ENCODE measurements at regions not wholly inside any gene's neighbourhood (a gene's known extent, or its start where the extent isn't known, plus 50 kb on each side); places are given as distances from the start of the nearest gene placed in this dataset.

DNA sequence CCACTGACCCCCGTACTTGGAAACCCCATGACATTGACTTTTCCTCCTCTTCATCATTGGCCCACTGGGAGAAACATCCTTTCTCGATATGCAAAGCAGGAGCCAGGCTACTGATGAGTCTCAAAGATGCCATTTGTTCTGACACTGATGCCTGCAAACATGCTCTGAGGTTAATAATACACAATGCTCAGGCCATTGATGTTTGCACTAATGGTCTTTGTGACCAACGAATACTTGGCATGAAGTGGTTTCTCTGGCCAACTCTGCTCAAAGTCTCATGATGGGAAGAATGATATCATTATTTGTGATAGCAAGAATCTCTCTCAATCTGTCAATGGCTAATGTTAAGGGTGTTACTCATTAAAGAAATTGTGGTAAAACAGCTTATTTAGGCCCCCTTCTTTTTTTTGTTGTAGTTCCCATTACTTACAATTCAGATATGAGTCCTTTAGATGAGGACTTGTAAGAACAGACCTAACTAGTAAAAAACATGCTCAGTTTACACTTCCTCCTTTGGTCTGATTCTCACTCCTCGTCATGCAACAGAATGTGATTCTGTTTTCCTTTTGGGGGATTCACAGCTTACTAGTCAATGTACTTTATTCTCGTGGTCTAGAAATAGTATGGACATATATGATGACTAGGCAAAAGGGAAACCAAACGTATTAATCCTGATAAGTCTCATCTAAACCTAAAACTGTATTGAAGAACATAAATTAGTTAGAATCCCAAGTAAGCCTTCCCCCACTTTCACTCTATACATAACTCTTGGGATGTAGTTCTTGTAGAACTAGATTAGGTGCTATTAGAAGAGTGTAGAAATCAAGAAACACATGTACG is 488.8 kb upstream of the DPPA4 start:
- H3K4me1 ChIP-seq, result no peaks in the 10 kb centered on the region
- H3K9me3 ChIP-seq, result no peaks in the 10 kb centered on the region
- no peak for DNase-seq
- no peaks in the 10 kb centered on the region for H3K27me3 ChIP-seq
- H3K36me3 ChIP-seq, result no peaks in the 10 kb centered on the region
- H3K27ac ChIP-seq, result no peak overlapping the region
- TF ChIP-seq, protein P1, sequence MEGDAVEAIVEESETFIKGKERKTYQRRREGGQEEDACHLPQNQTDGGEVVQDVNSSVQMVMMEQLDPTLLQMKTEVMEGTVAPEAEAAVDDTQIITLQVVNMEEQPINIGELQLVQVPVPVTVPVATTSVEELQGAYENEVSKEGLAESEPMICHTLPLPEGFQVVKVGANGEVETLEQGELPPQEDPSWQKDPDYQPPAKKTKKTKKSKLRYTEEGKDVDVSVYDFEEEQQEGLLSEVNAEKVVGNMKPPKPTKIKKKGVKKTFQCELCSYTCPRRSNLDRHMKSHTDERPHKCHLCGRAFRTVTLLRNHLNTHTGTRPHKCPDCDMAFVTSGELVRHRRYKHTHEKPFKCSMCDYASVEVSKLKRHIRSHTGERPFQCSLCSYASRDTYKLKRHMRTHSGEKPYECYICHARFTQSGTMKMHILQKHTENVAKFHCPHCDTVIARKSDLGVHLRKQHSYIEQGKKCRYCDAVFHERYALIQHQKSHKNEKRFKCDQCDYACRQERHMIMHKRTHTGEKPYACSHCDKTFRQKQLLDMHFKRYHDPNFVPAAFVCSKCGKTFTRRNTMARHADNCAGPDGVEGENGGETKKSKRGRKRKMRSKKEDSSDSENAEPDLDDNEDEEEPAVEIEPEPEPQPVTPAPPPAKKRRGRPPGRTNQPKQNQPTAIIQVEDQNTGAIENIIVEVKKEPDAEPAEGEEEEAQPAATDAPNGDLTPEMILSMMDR (IDR thresholded peaks at IDR 0.05), result no peak
- no peak for TF ChIP-seq POLR2A (IDR thresholded peaks at IDR 0.05)
- no peak overlapping the region for H3K4me3 ChIP-seq

DNA sequence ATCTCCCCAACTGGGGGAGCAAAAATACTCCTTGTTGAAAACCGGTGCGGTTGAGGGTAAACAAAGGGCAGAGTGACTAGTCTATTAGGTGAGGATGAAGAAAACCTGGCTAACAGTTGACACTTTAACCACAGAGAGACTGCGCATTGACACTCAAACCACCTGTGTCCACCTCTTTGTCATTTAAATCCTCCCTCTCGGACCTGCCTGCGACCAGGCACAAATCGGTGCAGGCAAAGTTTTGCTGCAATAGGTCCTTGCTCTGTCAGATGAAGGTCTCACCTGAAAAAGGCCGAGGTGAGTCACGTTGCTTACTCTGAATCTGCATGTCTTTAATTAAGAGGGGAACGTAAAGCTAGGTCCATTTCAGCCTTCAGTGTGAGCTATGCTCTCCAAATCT is 494.1 kb upstream of the DPPA4 start:
- Histone ChIP-seq H3K4me3 (no peak overlapping the region), H3K9me3 (no peaks in the 10 kb centered on the region), H3K27me3 (no peaks in the 10 kb centered on the region), H3K36me3 (no peaks in the 10 kb centered on the region), H3K4me1 (no peaks in the 10 kb centered on the region), H3K27ac (no peak overlapping the region)
- DNase-seq, result no peak
- TF ChIP-seq POLR2A (IDR thresholded peaks at IDR 0.05), result no peak
- TF ChIP-seq, protein P1 (IDR thresholded peaks at IDR 0.05), result no peak

DNA sequence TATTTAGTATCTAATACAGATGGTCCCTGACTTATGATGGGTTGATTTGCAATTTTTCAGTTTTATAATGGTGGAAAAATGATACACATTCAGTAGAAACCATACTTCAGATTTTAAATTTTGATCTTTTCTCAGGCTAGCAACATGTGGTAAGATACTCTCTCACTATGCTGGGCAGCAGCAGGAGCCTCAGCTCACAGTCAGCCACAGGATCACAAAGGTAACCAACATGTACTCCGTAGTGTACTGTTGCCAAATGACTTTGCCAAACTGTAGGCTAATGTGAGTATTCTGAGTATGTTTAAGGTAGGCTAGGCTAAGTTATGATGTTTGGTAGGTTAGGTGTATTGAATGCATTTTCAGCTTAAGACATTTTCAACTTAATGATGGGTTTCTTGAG is 498.6 kb upstream of the DPPA4 start:
- Histone ChIP-seq H3K4me1 (no peaks in the 10 kb centered on the region), H3K36me3 (no peaks in the 10 kb centered on the region), H3K27me3 (no peaks in the 10 kb centered on the region), H3K4me3 (no peak overlapping the region), H3K27ac (no peak overlapping the region), H3K9me3 (peaks cover 0 to 3% (median 0%) of the 10 kb centered on the region in 4 donors)
- no peak for DNase-seq
- TF ChIP-seq POLR2A (IDR thresholded peaks at IDR 0.05), result no peak
- TF ChIP-seq, protein P1 (IDR thresholded peaks at IDR 0.05), result no peak

- Histone ChIP-seq H3K4me3 (no peak overlapping the region), H3K27me3 (no peaks in the 10 kb centered on the region), H3K27ac (no peak overlapping the region), H3K4me1 (no peaks in the 10 kb centered on the region), H3K36me3 (no peaks in the 10 kb centered on the region), H3K9me3 (peaks cover 0 to 8% (median 2%) of the 10 kb centered on the region in 4 donors)
- TF ChIP-seq, protein P1 (IDR thresholded peaks at IDR 0.05), result no peak
- no peak for TF ChIP-seq POLR2A (IDR thresholded peaks at IDR 0.05)
- DNase-seq, result no peak
Measured at GRCh38 chr3:109851854-109852253, 514.5 kb upstream of the DPPA4 start.

DNA sequence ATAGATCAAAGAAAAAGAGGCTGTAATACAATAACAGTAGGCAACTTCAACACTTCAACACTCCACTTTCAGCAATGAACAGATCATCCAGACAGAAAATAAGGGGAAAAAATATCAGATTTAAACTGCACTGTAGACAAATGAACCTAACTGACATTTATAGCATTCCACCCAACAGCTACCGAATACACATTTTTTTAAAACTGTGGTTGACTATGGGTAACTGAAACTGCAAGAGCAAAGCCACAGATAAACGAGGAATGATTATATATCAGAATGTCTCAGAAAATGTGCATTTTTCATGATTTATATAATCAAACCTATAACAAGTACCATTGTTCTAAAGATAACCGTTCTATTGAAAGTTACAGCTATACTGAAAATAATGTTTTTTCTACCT is 514.9 kb upstream of the DPPA4 start:
- no peak for TF ChIP-seq POLR2A (IDR thresholded peaks at IDR 0.05)
- no peak overlapping the region for H3K27ac ChIP-seq
- H3K4me3 ChIP-seq, result no peak overlapping the region
- H3K36me3 ChIP-seq, result no peaks in the 10 kb centered on the region
- DNase-seq, result no peak
- no peaks in the 10 kb centered on the region for H3K27me3 ChIP-seq
- no peaks in the 10 kb centered on the region for H3K4me1 ChIP-seq
- H3K9me3 ChIP-seq, result peaks cover 0 to 8% (median 2%) of the 10 kb centered on the region in 4 donors

DNA sequence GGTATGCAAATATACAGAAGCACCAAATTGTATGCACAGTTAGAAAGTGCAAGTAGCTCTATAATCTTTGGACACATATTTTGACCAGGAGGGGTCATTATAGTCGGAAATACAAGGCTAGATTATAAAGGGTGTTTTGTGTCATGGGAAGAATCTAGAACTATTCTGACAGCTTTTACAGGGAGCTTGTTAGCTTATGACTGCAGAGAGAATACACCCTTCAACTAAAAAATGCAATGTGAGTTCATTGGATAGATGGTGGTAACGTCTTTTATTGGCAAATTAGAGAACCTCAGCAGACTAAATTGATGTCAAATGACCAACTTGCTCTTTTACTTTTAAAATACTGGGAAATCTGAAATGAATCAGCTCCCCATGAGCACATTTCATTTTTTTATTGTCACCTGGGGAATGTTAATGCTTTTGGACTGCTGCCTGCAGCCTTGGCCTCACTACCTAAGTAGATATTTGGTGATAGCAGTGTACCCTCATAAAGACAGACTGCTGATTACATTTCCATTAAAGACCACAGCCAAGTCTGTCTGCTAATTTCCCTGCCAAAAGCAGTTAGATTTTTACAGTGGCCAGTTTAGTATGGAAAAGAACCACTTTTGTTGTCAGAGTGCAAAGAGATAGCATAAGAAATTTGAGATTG is 515.9 kb upstream of the DPPA4 start:
- TF ChIP-seq, protein P1 (IDR thresholded peaks at IDR 0.05), result no peak
- TF ChIP-seq POLR2A (IDR thresholded peaks at IDR 0.05), result no peak
- no peak overlapping the region for H3K4me3 ChIP-seq
- no peaks in the 10 kb centered on the region for H3K36me3 ChIP-seq
- no peak for DNase-seq
- H3K4me1 ChIP-seq, result no peaks in the 10 kb centered on the region
- H3K27me3 ChIP-seq, result no peaks in the 10 kb centered on the region
- peaks cover 0 to 8% (median 2%) of the 10 kb centered on the region in 4 donors for H3K9me3 ChIP-seq
- no peak overlapping the region for H3K27ac ChIP-seq

All from Peyer's patch (tissue), 4 donors.